ENCODE measurements at regions not wholly inside any gene's neighbourhood (a gene's known extent, or its start where the extent isn't known, plus 50 kb on each side); places are given as distances from the start of the nearest gene placed in this dataset.

DNA sequence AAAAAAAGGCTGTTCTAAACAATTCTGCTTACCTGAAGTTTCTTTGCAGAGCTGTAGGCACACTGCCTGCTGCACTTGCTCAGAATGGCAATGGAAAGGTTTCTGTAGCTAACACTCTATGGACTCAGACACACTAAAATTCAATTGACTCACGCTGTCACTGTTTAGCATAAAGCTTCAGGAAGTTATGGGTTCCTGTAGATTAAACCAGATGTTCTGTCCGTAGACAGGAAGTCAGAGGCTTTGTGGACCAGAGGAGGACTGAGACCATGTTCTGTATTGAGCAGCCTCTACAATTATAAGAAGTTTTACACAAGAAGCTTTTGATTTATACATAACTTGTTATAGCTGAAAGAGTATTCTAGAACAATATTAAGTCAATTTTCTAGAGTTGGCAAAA, 70.4 kb downstream of the GLYATL1 start:
- Histone ChIP-seq H3K27ac (ENCODE audit: low read depth, low read length) (no peak overlapping the region), H3K4me3 (replicated peaks in 1 of 2; ENCODE audit: low read depth in 1 of 2, low read length in 2 of 2) (no peak overlapping the region), H3K4me2 (ENCODE audit: low read length) (no peak overlapping the region), H3K79me2 (ENCODE audit: insufficient read depth, low read length) (no peaks in the 10 kb centered on the region), H3K9ac (ENCODE audit: low read length) (no peak overlapping the region), H3K27me3 (ENCODE audit: insufficient read depth, low read length) (peaks cover 11% of the 10 kb centered on the region), H3K4me1 (ENCODE audit: control insufficient read depth in 1 of 2, insufficient read depth in 2 of 2, low read length in 2 of 2) (no peaks in the 10 kb centered on the region), H2AFZ (ENCODE audit: low read depth, low read length, poor library complexity, severe bottlenecking) (no peak overlapping the region), H3K36me3 (ENCODE audit: control insufficient read depth in 1 of 2, insufficient read depth in 2 of 2, low read length in 2 of 2) (no peaks in the 10 kb centered on the region), H3K9me2 (ENCODE audit: insufficient read depth) (no peaks in the 10 kb centered on the region), H4K20me1 (ENCODE audit: insufficient read depth) (no peaks in the 10 kb centered on the region), H3K9me3 (ENCODE audit: control insufficient read depth in 1 of 2, insufficient read depth in 1 of 2, low read depth in 1 of 2, low read length in 2 of 2) (no peaks in the 10 kb centered on the region)
- BruUV-seq (replicated peaks) = no TSS peak
- ChIA-PET POLR2A (no interaction called here), RAD21 (ENCODE audit: low non-redundant PET in 1 of 2, low total read pairs in 2 of 2, uncharacterized antibody in 2 of 2, unreplicated experiment in 2 of 2) (no interaction called here), CTCF (no interaction called here)
- TF ChIP-seq POLR2AphosphoS5 (IDR thresholded peaks at IDR 0.05; ENCODE audit: low read depth, low read length) (no peak), POLR2A (IDR thresholded peaks at IDR 0.05; ENCODE audit: borderline replicate concordance, extremely low read depth, insufficient read depth, insufficient read length) (no peak)
- TF ChIP-seq, protein P1, sequence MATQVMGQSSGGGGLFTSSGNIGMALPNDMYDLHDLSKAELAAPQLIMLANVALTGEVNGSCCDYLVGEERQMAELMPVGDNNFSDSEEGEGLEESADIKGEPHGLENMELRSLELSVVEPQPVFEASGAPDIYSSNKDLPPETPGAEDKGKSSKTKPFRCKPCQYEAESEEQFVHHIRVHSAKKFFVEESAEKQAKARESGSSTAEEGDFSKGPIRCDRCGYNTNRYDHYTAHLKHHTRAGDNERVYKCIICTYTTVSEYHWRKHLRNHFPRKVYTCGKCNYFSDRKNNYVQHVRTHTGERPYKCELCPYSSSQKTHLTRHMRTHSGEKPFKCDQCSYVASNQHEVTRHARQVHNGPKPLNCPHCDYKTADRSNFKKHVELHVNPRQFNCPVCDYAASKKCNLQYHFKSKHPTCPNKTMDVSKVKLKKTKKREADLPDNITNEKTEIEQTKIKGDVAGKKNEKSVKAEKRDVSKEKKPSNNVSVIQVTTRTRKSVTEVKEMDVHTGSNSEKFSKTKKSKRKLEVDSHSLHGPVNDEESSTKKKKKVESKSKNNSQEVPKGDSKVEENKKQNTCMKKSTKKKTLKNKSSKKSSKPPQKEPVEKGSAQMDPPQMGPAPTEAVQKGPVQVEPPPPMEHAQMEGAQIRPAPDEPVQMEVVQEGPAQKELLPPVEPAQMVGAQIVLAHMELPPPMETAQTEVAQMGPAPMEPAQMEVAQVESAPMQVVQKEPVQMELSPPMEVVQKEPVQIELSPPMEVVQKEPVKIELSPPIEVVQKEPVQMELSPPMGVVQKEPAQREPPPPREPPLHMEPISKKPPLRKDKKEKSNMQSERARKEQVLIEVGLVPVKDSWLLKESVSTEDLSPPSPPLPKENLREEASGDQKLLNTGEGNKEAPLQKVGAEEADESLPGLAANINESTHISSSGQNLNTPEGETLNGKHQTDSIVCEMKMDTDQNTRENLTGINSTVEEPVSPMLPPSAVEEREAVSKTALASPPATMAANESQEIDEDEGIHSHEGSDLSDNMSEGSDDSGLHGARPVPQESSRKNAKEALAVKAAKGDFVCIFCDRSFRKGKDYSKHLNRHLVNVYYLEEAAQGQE (IDR thresholded peaks at IDR 0.05; ENCODE audit: low read depth) = no peak
- ATAC-seq = no peak
- intact Hi-C loops (cut with micrococcal nuclease) = no loop called here
- no peak for DNase-seq (ENCODE audit: low read depth, low spot score)

DNA sequence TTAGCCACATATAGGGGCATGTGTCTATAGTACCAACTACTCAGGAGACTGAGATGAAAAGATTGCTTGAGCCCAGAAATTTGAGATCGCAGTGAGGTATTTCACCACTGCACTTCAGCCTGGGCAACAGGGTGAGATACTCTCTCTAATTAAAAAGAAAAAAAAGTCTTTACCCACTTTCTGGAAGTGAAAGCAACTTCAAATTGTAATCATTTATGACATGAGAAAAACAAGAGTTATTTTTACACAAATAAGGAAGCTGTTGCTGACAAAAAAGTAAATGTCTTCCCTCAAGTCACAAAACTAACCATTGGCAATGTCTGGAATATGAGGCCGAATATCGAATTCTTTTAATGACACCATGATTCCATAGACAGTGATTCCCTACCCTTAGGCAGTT, 71.4 kb downstream of the GLYATL1 start:
- POLR2A ChIA-PET = no interaction called here
- BruUV-seq (replicated peaks) = no TSS peak
- H3K9me2 ChIP-seq (ENCODE audit: insufficient read depth) = no peaks in the 10 kb centered on the region
- no peaks in the 10 kb centered on the region for H3K4me1 ChIP-seq (ENCODE audit: control insufficient read depth in 1 of 2, insufficient read depth in 2 of 2, low read length in 2 of 2)
- no peaks in the 10 kb centered on the region for H3K9me3 ChIP-seq (ENCODE audit: control insufficient read depth in 1 of 2, insufficient read depth in 1 of 2, low read depth in 1 of 2, low read length in 2 of 2)
- H3K4me2 ChIP-seq (ENCODE audit: low read length) = no peak overlapping the region
- CTCF ChIA-PET = interaction anchor here (1.0 kb wide), 1 partner anchor 48 kb away, joined by 3 read pairs; no protein-coding TSS in a partner anchor
- ATAC-seq (no peak), DNase-seq (ENCODE audit: low read depth, low spot score) (no peak)
- intact Hi-C loops (cut with micrococcal nuclease) = no loop called here
- H3K9ac ChIP-seq (ENCODE audit: low read length) = no peak overlapping the region
- RAD21 ChIA-PET (ENCODE audit: low non-redundant PET in 1 of 2, low total read pairs in 2 of 2, uncharacterized antibody in 2 of 2, unreplicated experiment in 2 of 2) = no interaction called here
- peaks cover 11% of the 10 kb centered on the region for H3K27me3 ChIP-seq (ENCODE audit: insufficient read depth, low read length)
- no peak overlapping the region for H3K27ac ChIP-seq (ENCODE audit: low read depth, low read length)
- H3K79me2 ChIP-seq (ENCODE audit: insufficient read depth, low read length) = no peaks in the 10 kb centered on the region
- no peaks in the 10 kb centered on the region for H3K36me3 ChIP-seq (ENCODE audit: control insufficient read depth in 1 of 2, insufficient read depth in 2 of 2, low read length in 2 of 2)
- H4K20me1 ChIP-seq (ENCODE audit: insufficient read depth) = no peaks in the 10 kb centered on the region
- H2AFZ ChIP-seq (ENCODE audit: low read depth, low read length, poor library complexity, severe bottlenecking) = no peak overlapping the region
- H3K4me3 ChIP-seq (replicated peaks in 1 of 2; ENCODE audit: low read depth in 1 of 2, low read length in 2 of 2) = no peak overlapping the region
- no peak for TF ChIP-seq CEBPB (IDR thresholded peaks at IDR 0.05; ENCODE audit: low read depth)
- no peak for TF ChIP-seq YY1 (IDR thresholded peaks at IDR 0.05; ENCODE audit: extremely low read depth, insufficient replicate concordance, low read depth, low read length)
- no peak for TF ChIP-seq CBX3 (IDR thresholded peaks at IDR 0.05; ENCODE audit: low read depth)
- no peak for TF ChIP-seq TCF7L2 (IDR thresholded peaks at IDR 0.05; ENCODE audit: borderline replicate concordance, extremely low read depth, insufficient read depth, insufficient read length)
- TF ChIP-seq POLR2A (IDR thresholded peaks at IDR 0.05; ENCODE audit: borderline replicate concordance, extremely low read depth, insufficient read depth, insufficient read length) = no peak
- TF ChIP-seq, protein P2, sequence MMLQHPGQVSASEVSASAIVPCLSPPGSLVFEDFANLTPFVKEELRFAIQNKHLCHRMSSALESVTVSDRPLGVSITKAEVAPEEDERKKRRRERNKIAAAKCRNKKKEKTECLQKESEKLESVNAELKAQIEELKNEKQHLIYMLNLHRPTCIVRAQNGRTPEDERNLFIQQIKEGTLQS (IDR thresholded peaks at IDR 0.05) = no peak
- TF ChIP-seq ZFX (IDR thresholded peaks at IDR 0.05) = no peak
- no peak for TF ChIP-seq SIN3A (IDR thresholded peaks at IDR 0.05; ENCODE audit: low read depth)
- no peak for TF ChIP-seq EGR1 (IDR thresholded peaks at IDR 0.05; ENCODE audit: low read depth)
- no peak for TF ChIP-seq ZNF274 (IDR thresholded peaks at IDR 0.05; ENCODE audit: low read depth, low read length)
- TF ChIP-seq SRF (IDR thresholded peaks at IDR 0.05; ENCODE audit: low read depth) = no peak
- TF ChIP-seq FOSL1 (IDR thresholded peaks at IDR 0.05; ENCODE audit: low read depth) = no peak
- TF ChIP-seq JUND (IDR thresholded peaks at IDR 0.05) = no peak
- TF ChIP-seq, protein P3, sequence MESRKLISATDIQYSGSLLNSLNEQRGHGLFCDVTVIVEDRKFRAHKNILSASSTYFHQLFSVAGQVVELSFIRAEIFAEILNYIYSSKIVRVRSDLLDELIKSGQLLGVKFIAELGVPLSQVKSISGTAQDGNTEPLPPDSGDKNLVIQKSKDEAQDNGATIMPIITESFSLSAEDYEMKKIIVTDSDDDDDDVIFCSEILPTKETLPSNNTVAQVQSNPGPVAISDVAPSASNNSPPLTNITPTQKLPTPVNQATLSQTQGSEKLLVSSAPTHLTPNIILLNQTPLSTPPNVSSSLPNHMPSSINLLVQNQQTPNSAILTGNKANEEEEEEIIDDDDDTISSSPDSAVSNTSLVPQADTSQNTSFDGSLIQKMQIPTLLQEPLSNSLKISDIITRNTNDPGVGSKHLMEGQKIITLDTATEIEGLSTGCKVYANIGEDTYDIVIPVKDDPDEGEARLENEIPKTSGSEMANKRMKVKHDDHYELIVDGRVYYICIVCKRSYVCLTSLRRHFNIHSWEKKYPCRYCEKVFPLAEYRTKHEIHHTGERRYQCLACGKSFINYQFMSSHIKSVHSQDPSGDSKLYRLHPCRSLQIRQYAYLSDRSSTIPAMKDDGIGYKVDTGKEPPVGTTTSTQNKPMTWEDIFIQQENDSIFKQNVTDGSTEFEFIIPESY (IDR thresholded peaks at IDR 0.05; ENCODE audit: extremely low read depth, insufficient replicate concordance, low read length) = no peak

Measured in HCT116 (cell line).